GM18517 (cell line): ENCODE measurements at regions not wholly inside any gene's neighbourhood (a gene's known extent, or its start where the extent isn't known, plus 50 kb on each side); places are given as distances from the start of the nearest gene placed in this dataset.

Source experiments
- ATAC-seq: cut with Tn5 transposase; IDR thresholded peaks from one replicate; pipeline ENCODE4 v1.9.1; 2021; ENCODE audit warnings: mild to moderate bottlenecking, moderate library complexity; ENCODE audit not compliant: unreplicated experiment

DNA sequence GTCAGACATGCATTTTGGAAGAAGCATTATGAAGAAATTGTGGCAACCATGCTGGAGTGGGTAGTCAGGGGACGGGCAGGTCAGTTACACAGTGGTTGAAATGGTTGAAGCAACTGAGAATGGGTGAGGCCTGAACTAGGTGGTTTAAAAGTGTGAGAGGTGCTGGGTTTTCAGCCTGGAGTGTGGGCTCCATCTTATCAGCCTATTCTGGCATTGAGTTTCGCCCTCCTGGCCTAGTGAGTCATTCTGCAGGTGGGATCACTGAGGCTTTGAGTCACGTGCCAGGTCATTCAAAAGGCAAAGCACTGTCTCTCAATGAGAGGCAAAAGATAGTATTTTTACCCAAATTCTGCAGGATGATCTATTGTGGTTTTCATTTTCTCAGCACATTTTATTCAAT, 181.9 kb upstream of the CHD6 start:
- no peak for ATAC-seq

DNA sequence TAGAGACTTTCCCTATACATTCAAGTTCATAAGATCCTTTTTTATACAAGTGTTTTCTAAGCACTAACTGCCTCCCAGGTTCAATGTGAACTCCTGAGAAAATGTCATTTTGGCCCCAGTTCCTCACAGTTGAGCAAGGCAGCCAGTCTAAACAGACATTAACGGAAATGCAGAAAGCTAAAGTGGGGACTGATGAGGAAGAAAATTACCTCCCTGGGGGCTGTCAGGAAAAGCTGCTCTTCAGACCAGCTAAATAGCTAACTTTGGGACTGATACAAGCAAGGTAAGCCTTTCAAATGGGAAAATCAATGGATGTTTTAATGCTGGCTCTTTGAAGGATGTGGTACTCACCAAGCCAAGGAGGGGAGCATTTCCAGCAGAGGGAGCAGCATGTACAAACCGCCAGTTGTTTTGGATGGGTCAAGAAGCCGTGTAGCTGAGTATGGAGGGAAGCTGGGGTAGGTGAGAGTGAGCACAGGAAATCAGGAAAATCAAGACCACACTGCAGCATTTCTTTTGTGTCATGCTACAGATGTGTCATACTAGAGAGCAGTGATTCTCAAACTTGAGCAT, 180.8 kb upstream of the CHD6 start:
- ATAC-seq = no peak

DNA sequence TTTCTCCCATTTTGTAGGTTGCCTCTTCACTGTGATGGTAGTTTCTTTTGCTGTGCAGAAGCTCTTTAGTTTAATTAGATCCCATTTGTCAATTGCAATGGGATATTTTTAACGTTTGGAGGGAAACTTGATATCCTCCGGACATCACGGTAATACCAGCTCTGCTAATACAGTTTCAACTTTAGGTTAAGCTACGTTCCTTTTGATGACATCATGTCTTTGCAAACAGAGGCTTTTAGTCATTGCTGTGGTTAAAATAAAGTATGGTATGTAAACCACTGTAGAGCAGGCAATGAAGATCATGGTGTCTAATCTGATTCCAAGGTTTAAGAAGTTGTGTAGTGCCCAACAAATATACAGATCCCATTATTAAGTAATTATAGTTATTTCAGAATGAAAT, 168.0 kb upstream of the CHD6 start:
- no peak for ATAC-seq

DNA sequence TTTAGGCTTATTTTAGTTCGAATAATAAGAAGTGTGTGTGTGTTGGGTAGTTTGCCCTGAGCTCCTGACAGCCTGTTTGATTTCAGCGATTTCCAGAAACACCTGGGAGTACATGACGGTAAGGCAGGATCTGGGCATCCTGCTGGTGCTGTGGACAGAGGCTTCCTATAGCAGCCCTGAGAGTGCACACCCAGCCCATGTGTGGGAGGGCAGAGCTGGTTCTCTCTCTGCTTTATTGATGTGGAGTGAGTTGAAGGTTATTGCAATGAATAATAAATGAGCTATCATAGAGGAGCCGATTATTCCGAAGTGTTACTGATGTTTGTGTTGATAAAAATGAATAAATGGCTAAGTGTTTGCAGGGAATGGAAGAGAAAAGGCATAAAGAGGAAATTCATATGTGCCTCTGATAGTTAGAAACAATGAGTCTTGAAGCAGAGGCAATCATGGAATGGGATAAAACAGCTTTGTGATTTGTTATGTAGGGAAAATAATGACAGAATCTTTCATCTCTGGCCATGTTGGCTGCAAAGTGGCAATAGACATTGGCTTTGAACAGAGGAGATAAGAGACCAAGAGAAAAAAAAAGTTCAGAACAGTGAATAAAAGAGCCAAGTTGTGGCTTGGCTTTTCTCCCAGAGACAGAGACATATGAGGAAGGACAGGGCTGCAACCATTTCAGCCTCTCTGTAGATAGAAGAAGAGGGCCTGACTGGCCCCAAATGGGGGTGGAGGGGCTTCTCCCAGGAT, 166.2 kb upstream of the CHD6 start:
- ATAC-seq = no peak

DNA sequence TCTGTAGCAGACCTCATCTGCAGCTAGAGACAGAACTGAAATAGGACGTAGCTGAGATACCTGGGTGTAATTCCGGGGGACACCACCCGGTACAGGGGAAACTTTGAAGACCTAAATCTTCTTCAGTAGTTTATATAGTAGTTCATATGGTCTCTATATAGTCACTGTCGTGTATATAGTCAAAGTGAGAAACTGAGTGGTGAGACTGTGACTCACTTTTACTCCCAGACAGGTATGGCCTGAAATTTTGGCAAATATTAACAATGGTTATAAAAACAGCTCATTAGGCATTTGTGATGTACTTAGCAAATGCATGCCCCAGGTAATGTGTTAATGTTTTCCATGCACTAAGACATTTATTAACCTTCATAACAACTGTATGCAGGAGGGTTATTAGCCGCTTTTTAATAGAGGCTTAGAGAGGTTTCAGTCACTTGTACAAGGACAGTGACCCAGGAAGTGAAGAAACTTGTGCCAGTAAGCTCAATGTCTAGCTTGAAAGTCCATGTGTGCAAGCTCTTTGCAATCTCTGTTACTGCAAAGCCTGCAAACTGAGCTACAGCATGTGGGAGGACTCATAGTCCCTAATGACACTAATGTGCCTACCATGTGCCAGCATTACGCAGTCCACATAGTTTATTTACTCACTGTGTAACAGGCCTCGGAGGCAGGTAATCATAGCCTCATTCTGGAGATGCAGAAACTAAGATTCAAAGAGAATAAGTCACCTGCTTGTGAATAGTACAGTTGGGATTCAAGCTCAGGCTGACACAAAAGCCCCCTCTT, 165.4 kb upstream of the CHD6 start:
- no peak for ATAC-seq

DNA sequence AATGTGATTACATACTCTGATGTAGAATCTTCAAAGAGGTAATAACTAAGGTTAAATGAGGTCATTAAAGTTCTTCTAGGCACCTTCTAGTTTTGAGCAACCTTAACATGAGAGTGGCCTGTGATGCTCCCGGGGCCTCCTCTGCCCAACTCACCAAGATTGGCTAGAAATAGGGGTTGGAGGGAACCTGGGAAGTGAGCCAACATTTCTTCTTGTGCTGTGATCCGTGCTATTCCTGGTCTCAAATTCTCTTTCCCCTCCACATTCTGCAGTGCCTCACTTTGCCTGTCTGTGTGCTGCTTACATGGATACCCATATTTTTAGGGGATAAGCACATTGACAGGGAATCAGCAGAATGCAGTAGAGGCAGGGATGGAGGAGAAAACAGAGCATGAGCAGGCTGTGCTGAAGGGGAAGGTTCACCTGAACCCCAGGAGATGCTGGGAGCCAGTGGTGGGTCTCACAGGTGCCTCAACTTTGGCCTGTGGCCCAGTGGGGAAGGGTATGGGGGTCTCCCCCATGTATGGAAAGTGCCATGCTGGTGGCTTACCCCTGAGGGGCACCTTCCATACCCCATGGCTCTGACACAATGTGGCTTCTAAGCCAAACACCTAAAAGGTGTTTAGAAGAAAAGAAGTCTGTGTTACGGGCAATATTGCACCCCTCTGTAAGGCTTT, 164.7 kb upstream of the CHD6 start:
- no peak for ATAC-seq

DNA sequence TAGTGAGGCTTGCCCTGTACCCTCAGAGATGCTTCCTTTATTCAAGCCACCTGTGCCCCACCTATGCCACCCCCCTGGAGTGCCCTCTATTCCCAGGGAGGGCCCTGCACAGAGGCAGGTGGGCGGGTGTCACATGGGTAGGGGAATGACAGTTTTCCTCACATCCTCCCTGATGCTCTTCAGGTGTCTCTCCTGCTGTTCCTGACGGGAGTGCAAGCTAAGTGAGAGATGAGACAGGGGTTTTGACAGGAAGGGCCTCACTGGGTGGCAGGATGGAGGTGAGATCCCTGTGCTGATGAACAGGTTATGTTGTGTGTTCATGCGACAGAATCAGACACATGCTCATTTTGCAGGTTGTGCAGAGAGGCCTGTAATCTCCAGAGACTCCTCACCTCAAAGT, 164.1 kb upstream of the CHD6 start:
- no peak for ATAC-seq

DNA sequence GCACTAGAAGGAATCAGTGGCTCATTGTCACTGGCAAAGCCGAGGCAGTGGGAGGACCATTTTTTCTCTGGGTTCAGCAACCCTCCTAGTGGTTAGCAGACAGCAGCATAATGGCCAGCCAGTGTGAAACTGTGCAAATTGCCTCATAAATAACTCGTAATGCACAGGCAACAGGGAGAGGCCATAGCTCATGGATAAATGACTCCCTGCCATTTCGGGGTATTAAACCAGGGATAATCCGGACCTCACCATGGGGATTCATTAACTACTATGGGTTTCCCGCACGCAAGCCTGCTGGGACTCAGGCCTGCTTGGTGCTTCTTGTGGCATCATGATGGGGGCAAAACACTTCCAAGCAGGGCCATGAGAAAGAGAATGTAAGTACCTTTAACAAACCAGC, 158.2 kb upstream of the CHD6 start:
- no peak for ATAC-seq

DNA sequence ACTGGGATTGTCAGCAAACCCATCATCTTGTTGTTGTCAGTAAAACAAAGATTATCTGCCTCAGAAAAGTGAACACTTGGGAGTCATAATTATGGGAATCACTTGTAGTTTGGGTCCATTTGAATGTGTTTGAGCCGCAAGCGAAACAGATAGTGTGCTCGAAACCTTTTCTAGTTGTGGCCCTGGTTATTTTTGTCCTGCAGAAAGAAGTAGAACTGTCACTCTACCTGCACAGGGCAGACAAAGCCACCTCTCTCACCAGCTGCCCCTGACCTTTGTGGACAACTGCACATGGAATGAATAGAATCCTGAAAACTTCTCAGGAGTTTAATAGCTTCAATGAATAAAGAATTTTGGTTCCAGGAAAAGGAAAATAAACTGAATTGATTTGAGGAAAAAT, 156.1 kb upstream of the CHD6 start:
- ATAC-seq = no peak

DNA sequence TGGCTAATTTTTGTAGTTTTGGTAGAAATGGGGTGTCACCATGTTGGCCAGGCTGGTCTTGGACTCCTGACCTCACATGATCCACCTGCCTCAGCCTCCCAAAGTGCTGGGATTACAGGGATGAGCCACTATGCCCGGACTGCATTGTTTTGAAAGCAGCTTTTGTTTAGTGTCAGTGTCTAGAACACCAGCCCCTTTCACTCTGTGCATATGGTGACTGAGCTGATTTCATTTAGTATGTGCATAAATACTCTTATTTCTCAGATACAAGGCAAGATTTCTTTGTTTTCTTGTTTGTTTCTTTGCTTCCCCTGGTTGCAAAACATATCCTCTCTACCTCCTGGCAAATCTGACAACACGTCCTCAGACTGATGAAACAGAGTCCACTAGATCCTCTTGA, 152.8 kb upstream of the CHD6 start:
- ATAC-seq = no peak

DNA sequence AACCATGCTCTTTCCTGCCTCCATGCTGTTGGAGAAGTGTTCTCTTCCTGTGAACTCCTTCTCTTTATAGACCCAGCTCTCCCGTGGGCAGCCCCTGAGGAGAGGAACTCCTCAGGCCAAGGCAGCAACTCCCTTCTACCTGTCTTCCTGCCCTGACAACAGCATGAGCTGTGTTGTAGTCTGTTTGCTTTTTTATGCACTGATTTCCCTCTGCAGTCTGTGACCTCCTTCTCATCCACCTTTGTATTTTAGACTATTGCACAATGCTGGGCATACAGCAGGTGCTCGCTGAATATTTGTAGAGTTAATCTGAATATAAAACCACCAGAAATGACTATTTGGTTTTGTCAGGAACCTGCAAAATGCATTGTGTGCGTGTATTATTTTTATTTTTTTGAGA, 152.2 kb upstream of the CHD6 start:
- ATAC-seq = no peak

DNA sequence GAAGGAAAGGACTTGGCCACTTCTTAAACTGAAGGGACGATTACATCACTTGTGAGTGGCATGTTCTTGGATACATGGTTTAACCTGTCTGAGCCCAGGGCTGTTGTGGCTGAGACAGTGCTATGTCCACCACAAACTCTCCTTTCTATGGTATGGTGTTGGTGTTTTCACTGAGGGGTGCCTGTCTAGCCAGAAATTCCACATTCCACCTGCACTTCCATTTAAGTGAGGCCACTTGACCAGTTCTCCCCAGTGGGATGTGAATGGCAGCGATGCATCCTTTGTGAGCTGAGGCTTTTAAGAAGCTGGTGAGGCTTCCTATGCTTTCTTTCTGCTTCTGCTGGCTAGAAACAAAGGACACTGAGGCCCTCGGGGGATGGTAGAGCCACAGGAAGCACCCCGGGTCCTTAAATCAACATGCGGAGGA, 151.4 kb upstream of the CHD6 start:
- ATAC-seq = no peak

DNA sequence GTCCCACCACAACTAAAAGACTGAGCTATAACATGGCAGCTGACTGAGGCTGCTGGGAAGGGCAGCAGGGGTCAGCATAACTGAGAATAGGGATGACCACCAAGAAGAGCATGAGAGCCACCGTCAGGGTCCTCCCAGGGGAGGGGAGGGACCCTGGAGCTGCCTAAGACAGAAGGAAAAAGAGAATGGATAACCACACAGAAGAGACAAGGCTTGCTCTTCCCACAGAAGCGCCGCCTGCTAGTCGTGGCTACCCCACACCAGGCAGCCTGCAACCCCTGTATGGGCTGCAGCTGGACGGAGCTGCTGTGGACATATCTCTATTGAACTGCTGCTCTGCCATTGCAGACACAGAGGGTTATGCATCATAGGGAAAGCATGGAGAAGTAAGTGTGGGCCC, 132.0 kb upstream of the CHD6 start:
- no peak for ATAC-seq

DNA sequence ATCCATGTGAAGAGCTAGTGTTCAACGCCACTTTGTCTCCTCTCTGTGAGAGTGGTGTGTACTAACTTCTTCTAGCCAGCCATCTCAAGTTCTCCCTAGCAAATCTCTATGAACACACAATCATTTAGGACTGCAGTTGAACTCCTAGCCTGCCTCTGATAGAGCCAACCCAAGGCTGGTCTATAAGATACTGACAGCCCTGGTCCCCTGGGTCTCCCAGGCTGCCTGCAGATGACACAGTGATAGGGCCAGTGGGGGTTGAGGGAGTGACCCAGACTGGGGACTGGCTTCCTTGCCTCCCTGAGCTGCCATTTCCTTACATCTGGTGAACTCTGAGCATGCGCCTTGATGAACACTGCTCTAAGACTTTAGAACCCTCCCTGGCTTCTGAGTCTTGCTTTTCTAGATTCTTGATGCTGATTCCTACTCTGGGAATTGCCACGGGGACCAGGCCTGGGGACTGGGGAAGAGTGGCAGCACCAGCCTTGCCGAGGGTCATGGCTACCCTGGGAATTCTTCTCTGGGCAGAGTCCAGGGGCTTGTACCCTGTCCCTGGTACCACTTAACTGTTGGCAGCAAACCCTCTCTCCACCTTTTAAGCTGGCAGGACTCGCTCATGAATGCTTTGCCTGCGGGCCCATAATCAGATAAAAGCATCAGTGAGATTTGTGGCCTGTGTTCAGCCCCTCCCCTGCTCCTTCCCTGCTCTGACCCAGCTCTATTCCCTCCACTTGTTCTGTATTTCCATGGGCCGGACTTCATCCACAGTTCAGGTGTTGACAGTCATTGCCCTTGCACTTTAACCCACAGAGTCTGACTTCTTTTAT, 130.8 kb upstream of the CHD6 start:
- no peak for ATAC-seq

DNA sequence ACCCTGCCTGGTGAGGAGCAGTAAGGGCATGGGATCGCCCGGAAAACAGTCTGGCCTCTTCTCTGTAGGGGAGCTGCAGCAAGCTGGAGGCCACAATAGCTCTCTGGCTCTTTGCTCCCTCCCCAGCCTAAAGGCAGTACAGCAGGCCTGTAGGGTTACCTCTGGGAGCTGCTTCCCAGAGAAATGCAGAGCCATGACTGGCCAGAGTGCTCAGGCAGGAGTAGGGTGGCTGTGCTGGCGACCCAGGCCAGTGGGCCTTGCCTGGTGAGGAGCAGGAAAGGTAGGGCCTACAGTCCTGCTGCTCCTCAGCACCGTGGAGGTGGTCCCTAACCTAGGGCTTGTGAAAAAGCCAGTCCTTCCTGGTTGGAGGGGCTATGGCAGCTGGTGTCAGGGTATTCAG, 129.9 kb upstream of the CHD6 start:
- no peak for ATAC-seq

DNA sequence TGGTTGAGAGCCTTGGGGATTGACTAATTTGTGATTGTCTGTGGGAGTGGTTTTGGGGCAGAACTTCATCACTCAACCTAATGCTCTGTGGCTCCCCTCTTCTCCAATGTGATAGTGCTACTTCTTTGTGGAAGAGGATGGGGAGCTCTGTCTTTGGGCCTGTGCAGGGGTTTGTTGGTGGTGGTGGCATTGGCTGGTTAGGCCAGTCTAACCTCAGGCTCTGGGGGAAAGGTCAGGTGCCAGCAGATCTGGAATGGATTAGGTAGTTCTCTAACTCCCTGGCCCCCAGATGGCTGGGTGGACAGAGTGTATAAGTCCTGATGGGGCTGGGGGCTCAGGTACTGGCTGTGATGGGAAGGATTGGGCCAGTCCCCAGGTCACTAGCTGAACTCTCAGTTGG, 129.0 kb upstream of the CHD6 start:
- no peak for ATAC-seq

DNA sequence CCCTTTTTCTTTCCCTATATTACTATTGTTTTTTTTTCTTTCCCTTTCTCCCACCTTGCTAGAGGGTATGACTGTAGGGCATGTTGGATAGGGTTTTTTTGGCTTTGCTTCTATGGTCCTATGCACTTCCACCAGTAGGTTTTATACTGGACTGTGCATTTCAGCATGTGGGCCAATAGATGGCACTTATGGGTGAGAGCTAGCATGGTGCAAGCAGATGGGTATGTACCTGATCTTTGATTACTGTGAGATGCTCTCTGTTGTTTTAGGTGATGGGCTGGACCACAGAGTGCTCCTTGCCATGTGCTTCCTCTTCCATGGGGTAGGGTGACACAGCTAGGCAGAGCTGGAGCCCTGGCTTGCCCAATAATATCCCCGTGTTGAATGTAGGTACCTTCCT, 128.5 kb upstream of the CHD6 start:
- no peak for ATAC-seq

DNA sequence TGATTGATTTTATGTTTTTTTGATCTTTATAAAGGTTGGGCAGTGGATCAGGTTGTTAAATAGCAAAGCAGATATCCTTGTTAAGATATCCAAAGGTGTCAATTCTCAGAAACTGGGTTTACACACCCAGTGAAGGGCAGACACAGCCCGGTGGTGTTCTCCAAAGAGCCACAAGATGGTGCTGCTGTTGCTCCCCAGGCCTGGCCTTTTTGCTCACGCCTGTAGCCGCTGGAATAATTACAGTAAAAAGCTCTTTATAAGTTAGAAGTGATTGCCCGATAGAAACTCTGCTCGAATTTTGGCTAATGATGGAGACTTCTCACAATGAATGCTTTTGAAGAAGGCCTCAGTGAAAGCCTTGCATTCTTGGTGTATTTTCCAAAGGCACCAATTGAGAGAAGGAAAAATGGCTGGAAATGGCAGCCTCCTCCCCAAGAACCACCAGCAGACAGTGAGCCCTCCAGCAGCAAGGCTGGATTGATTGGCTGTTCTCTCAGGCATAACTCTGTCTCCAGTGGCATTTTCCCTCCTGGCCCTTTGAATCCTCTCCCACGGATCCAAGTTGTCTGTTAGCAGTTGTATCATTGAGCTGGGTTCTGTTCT, 120.5 kb upstream of the CHD6 start:
- ATAC-seq = no peak

DNA sequence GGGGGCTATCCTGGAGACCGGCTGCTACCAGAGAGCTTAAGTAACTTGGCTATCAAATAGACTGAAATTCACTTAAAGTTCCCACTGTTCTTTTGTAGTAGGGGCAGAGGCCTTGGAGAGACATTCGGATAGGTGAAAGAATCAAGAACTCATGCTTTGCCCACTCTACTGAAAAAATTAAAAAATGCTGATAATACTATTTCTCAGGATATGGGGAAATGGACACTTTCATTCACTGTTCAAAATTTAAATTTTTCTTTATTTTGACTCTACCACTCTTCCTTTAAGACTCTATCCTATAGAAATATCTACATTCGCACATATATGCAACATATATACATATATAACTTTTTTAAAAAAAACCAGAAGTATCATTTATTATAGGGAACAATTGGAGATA, 117.8 kb upstream of the CHD6 start:
- no peak for ATAC-seq

DNA sequence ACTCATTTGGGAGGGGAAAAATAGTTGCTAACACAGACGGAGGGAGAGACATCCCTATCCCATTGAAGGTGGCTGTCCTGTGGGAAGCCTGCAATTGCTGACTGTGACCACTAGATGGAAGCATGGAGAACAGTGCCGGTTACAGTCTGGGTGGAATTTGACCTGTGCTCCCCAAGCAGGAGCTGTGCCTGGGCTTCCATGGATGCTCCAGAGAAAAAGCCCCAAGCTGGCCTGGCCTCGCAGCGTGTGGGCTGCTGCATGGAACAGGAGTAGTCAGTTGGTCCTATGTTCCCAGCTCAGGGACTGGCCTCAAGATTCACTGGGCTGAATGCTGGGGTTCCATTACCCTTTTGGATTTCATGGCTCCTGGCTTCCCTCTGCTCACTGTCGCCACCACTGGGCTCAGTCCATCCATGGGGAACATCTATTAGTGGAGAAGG, 116.3 kb upstream of the CHD6 start:
- no peak for ATAC-seq
